ENCODE measurements at regions not wholly inside any gene's neighbourhood (a gene's known extent, or its start where the extent isn't known, plus 50 kb on each side); places are given as distances from the start of the nearest gene placed in this dataset.

DNA sequence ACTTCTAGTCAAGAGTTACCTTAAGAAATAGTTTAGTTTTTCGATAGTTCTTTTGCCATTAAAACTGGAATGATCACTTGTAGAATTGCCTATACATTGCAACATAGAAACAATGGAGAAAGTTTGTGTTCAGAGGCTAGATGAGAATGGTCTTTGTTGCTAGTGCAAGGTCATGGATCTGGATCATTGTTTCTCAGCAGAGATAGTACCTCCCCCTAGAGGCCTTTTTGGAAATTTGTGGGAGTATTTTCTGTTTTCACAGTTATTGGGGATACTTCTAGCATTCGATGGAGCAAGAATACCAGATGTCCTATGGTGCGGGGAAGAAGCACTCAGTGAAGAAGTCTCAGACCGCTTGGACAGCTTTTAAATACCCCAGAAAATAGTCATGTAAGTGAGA, 138.8 kb upstream of the HMGA2 start:
- Histone ChIP-seq H3K27ac (no peak overlapping the region), H3K27me3 (no peaks in the 10 kb centered on the region), H3K4me3 (no peak overlapping the region), H3K36me3 (no peaks in the 10 kb centered on the region), H3K9me3 (no peaks in the 10 kb centered on the region), H3K4me1 (no peaks in the 10 kb centered on the region)
- 72 to 75% methylated on average over 4 of the region's 4 CpGs for WGBS, 2 donors
- no peak for DNase-seq (ENCODE audit: low spot score in 2 of 2)
- TF ChIP-seq, protein P1, sequence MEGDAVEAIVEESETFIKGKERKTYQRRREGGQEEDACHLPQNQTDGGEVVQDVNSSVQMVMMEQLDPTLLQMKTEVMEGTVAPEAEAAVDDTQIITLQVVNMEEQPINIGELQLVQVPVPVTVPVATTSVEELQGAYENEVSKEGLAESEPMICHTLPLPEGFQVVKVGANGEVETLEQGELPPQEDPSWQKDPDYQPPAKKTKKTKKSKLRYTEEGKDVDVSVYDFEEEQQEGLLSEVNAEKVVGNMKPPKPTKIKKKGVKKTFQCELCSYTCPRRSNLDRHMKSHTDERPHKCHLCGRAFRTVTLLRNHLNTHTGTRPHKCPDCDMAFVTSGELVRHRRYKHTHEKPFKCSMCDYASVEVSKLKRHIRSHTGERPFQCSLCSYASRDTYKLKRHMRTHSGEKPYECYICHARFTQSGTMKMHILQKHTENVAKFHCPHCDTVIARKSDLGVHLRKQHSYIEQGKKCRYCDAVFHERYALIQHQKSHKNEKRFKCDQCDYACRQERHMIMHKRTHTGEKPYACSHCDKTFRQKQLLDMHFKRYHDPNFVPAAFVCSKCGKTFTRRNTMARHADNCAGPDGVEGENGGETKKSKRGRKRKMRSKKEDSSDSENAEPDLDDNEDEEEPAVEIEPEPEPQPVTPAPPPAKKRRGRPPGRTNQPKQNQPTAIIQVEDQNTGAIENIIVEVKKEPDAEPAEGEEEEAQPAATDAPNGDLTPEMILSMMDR (IDR thresholded peaks at IDR 0.05), result peak in 4 of 5 experiments; percentile 10 to 40 (median 18)
- TF ChIP-seq EP300 (IDR thresholded peaks at IDR 0.05), result no peak

DNA sequence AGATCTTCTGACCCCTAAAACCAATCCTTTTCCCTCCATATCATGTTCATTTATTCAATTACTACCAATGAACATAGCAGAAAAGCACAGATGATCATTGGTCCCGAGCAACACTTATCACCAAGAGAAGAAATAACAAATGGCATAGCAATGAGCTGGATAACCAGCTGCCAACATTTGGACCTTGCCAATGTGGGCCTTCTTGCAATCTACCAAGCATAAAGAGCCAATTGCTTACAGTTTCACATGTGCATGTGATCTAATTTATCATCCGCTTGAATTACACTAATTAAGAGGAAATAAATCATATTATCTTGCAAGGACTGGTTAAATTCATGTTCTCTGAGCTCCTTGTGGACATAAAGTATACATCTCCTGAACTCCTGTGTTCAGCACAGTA, 134.8 kb upstream of the HMGA2 start:
- no peak for DNase-seq (ENCODE audit: low spot score in 2 of 2)
- Histone ChIP-seq H3K4me3 (no peak overlapping the region), H3K27ac (no peak overlapping the region), H3K4me1 (no peaks in the 10 kb centered on the region), H3K9me3 (no peaks in the 10 kb centered on the region), H3K27me3 (no peaks in the 10 kb centered on the region), H3K36me3 (no peaks in the 10 kb centered on the region)
- TF ChIP-seq POLR2A (IDR thresholded peaks at IDR 0.05) (no peak), EP300 (IDR thresholded peaks at IDR 0.05) (no peak)
- TF ChIP-seq, protein P1 (IDR thresholded peaks at IDR 0.05), result no peak
- WGBS, 2 donors, result 93 to 95% methylated on average over 2 of the region's 2 CpGs

DNA sequence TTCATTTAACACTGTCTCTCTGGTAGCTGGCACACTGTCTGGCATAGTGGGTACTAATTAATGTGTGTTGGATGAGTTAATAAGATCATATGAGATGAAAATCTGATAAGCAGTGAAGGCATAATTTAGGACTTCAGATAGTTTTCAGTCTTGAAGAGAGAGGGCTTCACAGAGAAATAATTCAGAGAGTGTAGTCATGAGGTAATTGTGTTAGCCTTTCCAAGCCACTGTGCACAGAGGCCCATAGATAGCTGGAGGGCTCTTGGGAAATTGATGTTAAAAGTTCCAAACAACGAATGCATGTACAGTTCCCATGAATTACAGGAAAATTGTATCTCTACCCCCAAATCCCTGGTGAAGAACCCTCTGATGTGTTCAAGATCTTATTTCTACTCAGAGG, 133.8 kb upstream of the HMGA2 start:
- WGBS, 2 donors, result 27 to 32% methylated on average over 1 of the region's 1 CpG
- Histone ChIP-seq H3K27me3 (no peaks in the 10 kb centered on the region), H3K36me3 (no peaks in the 10 kb centered on the region), H3K4me1 (peaks cover 0 to 2% (median 0%) of the 10 kb centered on the region in 4 donors), H3K27ac (no peak overlapping the region), H3K4me3 (no peak overlapping the region), H3K9me3 (no peaks in the 10 kb centered on the region)
- DNase-seq (ENCODE audit: low spot score in 2 of 2), result no peak
- no peak for TF ChIP-seq EP300 (IDR thresholded peaks at IDR 0.05)
- no peak for TF ChIP-seq POLR2A (IDR thresholded peaks at IDR 0.05)
- TF ChIP-seq, protein P1 (IDR thresholded peaks at IDR 0.05), result no peak

DNA sequence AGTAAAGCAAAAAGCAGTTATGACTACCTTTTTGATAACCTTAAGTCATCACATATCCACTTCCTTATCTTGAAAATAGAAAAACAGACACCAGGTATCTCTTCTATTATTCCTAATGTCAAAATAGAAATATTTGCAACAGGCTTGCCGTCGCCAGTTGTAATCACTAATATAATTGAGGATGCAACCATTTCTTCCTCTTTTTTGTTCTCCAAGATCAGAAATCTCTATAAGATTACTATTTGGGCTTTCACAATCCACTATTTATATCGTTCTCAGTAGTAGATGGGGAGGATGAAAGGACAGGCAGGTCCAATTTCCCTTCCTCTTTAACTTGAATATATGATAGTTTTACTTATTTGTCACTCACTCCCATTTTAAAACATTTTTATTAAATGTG, 130.2 kb upstream of the HMGA2 start:
- Histone ChIP-seq H3K27ac (no peak overlapping the region), H3K4me1 (peaks cover 0 to 10% (median 0%) of the 10 kb centered on the region in 4 donors), H3K36me3 (no peaks in the 10 kb centered on the region), H3K27me3 (no peaks in the 10 kb centered on the region), H3K9me3 (no peaks in the 10 kb centered on the region), H3K4me3 (no peak overlapping the region)
- DNase-seq (ENCODE audit: low spot score in 2 of 2), result no peak
- TF ChIP-seq POLR2A (IDR thresholded peaks at IDR 0.05) (no peak), EP300 (IDR thresholded peaks at IDR 0.05) (no peak)
- TF ChIP-seq, protein P1 (IDR thresholded peaks at IDR 0.05), result no peak
- whole genome bisulfite sequencing, 2 donors, result 66 to 77% methylated on average over 3 of the region's 3 CpGs

DNA sequence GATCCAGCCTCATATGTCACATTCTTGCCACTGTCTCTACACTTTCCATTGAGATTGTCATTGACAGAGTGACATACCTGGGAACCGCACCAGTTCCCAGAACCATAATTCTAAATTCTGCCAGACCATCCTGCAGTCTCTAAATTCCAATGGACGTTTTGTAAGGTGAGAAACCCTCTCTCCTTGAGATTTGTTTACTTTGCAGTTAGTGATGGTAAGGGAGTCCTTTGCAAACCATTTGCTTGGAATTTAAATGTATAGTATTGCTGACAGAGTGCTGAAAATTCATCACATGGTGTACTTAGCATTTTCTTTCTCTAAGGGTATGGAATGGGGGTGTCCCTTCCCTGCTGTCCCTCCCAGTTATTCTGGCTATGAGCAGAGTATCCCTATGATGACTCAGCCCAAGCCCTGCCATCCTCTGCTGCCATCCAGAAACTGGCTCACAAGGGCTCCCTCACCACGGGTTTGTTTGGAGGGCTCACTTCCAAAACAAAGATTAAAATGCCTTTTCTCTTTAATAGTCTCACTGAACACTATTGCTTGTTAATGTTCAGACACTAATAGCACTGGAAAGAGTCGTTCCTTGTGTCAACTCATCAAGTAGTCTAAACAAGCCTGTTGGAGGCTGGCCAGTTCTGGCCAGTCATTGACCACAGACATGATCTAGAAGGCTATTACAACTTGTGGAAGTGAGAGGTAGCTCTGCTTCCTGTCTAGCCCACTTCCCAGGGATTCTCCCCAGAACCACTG, 129.0 kb upstream of the HMGA2 start:
- Histone ChIP-seq H3K27me3 (no peaks in the 10 kb centered on the region), H3K36me3 (no peaks in the 10 kb centered on the region), H3K27ac (no peak overlapping the region), H3K9me3 (no peaks in the 10 kb centered on the region), H3K4me1 (peaks cover 0 to 10% (median 0%) of the 10 kb centered on the region in 4 donors), H3K4me3 (no peak overlapping the region)
- TF ChIP-seq, protein P1 (IDR thresholded peaks at IDR 0.05), result no peak
- no peak for TF ChIP-seq EP300 (IDR thresholded peaks at IDR 0.05)
- no peak for TF ChIP-seq POLR2A (IDR thresholded peaks at IDR 0.05)
- WGBS, 2 donors, result 36 to 37% methylated on average over 4 of the region's 4 CpGs
- no peak for DNase-seq (ENCODE audit: low spot score in 2 of 2)
